NT2/D1 (cell line): ENCODE measurements at regions not wholly inside any gene's neighbourhood (a gene's known extent, or its start where the extent isn't known, plus 50 kb on each side); places are given as distances from the start of the nearest gene placed in this dataset.

Source experiments
- YY1 ChIP-seq: IDR thresholded peaks from 2 replicates; pipeline ENCODE4 v1.6.1; 2011; ENCODE audit not compliant: insufficient read length, insufficient read depth
- ZNF274 ChIP-seq: IDR thresholded peaks from 2 replicates; pipeline ENCODE4 v1.6.1; 2011; ENCODE audit warnings: mild to moderate bottlenecking, low read depth, low read length

GRCh38 chrX:129013574-129013973, 509.7 kb downstream of the SMARCA1 start:
- TF ChIP-seq YY1 (no peak), ZNF274 (no peak)
